NB4 (cell line): ENCODE measurements at regions not wholly inside any gene's neighbourhood (a gene's known extent, or its start where the extent isn't known, plus 50 kb on each side); places are given as distances from the start of the nearest gene placed in this dataset.

Experiments used
- CTCF ChIP-seq: IDR thresholded peaks from one replicate; pipeline ENCODE4 v1.5.1; 2012; ENCODE audit warnings: low read depth, low read length
- POLR2A ChIP-seq: IDR thresholded peaks from 2 replicates; pipeline ENCODE4 v1.6.1; 2011; ENCODE audit warnings: mild to moderate bottlenecking; ENCODE audit not compliant: insufficient read length; ENCODE audit errors: extremely low read depth

GRCh38 chr11:128029219-128029722 is 558.1 kb downstream of the ETS1 start:
- TF ChIP-seq CTCF (no peak), POLR2A (no peak)
